GM21528 (cell line): ENCODE measurements at regions not wholly inside any gene's neighbourhood (a gene's known extent, or its start where the extent isn't known, plus 50 kb on each side); places are given as distances from the start of the nearest gene placed in this dataset.

ENCODE experiments used
- ATAC-seq: cut with Tn5 transposase; IDR thresholded peaks from one replicate; pipeline ENCODE4 v1.9.1; 2021; ENCODE audit warnings: mild to moderate bottlenecking, moderate library complexity; ENCODE audit not compliant: unreplicated experiment, low FRiP score

GRCh38 chr9:124205686-124206352, 51.9 kb upstream of the NEK6 start:
- no peak for ATAC-seq

DNA sequence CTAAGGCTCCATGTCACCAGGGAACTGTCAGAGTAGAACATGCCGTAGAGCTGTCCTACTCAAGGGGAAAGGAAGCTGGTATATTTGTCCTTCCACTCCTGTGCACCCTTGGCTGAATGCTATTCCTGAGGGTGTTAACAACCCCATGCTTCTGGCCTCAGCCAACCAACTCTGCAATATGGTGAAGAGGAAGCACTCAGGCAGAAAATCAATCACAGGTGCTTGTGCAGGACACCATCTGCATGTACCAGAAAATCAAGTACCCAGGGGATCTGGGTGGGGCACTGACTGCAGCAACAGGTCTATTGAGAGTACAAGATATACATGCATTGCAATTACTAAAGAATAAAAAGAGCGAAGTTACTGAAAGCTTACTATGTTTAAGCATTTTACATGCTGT, 51.4 kb upstream of the NEK6 start:
- no peak for ATAC-seq
